ENCODE measurements at regions not wholly inside any gene's neighbourhood (a gene's known extent, or its start where the extent isn't known, plus 50 kb on each side); places are given as distances from the start of the nearest gene placed in this dataset.

DNA sequence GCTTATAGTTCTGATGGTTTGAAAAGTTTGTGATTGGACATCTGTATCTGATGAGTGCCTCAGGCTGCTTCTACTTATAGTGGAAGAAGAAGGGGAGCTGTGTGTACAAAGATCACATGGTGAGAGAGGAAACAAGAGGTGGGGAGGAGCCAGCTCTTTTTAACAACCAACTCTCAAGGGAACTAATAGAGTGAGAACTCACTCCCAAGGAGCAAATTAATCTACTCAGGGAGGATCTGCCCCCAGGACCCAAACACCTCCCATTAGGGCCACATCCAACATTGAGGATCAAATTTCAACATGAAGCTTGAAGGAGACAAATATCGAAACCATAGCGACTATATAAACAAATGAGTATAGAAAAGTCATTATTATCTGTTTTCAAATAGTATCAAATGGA, 64.7 kb upstream of the PRLR start:
- no peaks in the 10 kb centered on the region for H3K36me3 ChIP-seq (ENCODE audit: control insufficient read depth, insufficient read depth, low read length)
- H4K91ac ChIP-seq (ENCODE audit: insufficient read depth, low read depth, low read length), result no peak overlapping the region
- no peak overlapping the region for H2BK20ac ChIP-seq (ENCODE audit: low read depth, low read length)
- no peak overlapping the region for H3K14ac ChIP-seq (replicated peaks; ENCODE audit: low read depth, low read length)
- H3K4me2 ChIP-seq (ENCODE audit: low read depth, low read length), result no peak overlapping the region
- intact Hi-C loops (cut with micrococcal nuclease) (no loop called here), dilution Hi-C loops (cut with HindIII; ENCODE audit: low sequenced_read_pairs, unreplicated experiment) (no loop called here), in situ Hi-C loops (cut with MboI; ENCODE audit: low sequenced_read_pairs) (no loop called here)
- H2BK5ac ChIP-seq (ENCODE audit: low read depth, low read length, poor library complexity, severe bottlenecking), result no peak overlapping the region
- H3K56ac ChIP-seq (ENCODE audit: extremely low read depth, insufficient read depth, low read length), result no peak overlapping the region
- BruUV-seq (replicated peaks), result no TSS peak
- H4K5ac ChIP-seq (ENCODE audit: low read depth, low read length), result no peak overlapping the region
- ATAC-seq (ENCODE audit: low read depth) (no peak), DNase-seq (no peak)
- no peak overlapping the region for H4K8ac ChIP-seq (ENCODE audit: low read depth in 2 of 2, low read length in 2 of 2)
- ChIA-PET POLR2A (ENCODE audit: unreplicated experiment) (no interaction called here), CTCF (no interaction called here)
- no peaks in the 10 kb centered on the region for H3K9me3 ChIP-seq (ENCODE audit: control insufficient read depth, insufficient read depth, low read length)
- H2AK5ac ChIP-seq (ENCODE audit: low read depth, low read length), result no peak overlapping the region
- no peak overlapping the region for H2AFZ ChIP-seq (replicated peaks; ENCODE audit: low read length, poor library complexity)
- no peak overlapping the region for H2BK120ac ChIP-seq (ENCODE audit: low read depth, low read length)
- no peak overlapping the region for H2AK9ac ChIP-seq (replicated peaks; ENCODE audit: low read depth, low read length, poor library complexity)
- H3K18ac ChIP-seq (ENCODE audit: low read depth, low read length), result no peak overlapping the region
- no peak overlapping the region for H3K4me3 ChIP-seq (ENCODE audit: insufficient read depth, low read depth, low read length)
- no peak for TF ChIP-seq CEBPB (IDR thresholded peaks at IDR 0.05; ENCODE audit: low read depth, low read length)
- no peak for TF ChIP-seq CHD1 (IDR thresholded peaks at IDR 0.05; ENCODE audit: low read depth, low read length)
- no peak for TF ChIP-seq MAFK (IDR thresholded peaks at IDR 0.05; ENCODE audit: low read depth, low read length)
- TF ChIP-seq FOS (IDR thresholded peaks at IDR 0.05; ENCODE audit: low read depth, low read length), result no peak
- TF ChIP-seq SMC3 (IDR thresholded peaks at IDR 0.05; ENCODE audit: low read depth, low read length), result no peak
- no peak for TF ChIP-seq RCOR1 (IDR thresholded peaks at IDR 0.05; ENCODE audit: insufficient replicate concordance, low read length)
- TF ChIP-seq RAD21 (IDR thresholded peaks at IDR 0.05; ENCODE audit: low read length), result no peak
- H3K4me1 ChIP-seq (ENCODE audit: control insufficient read depth, insufficient read depth, low read length), result no peaks in the 10 kb centered on the region
- no peaks in the 10 kb centered on the region for H3K27me3 ChIP-seq (ENCODE audit: control insufficient read depth, insufficient read depth, low read length)
- H3K4ac ChIP-seq (ENCODE audit: low read depth, low read length), result no peak overlapping the region
- no peak overlapping the region for H2BK15ac ChIP-seq (ENCODE audit: low read depth, low read length)
- no CpG with 5 or more reads among the region's 2 CpGs for WGBS, 2 experiments (ENCODE audit: extremely low coverage in 2 of 2, insufficient read length in 1 of 2)
- no peaks in the 10 kb centered on the region for H3K79me1 ChIP-seq (ENCODE audit: low read depth in 1 of 2, low read length in 2 of 2)
- H3K23ac ChIP-seq (ENCODE audit: low read depth, low read length), result no peak overlapping the region
- H3K9ac ChIP-seq (ENCODE audit: low read depth, low read length), result no peak overlapping the region
- H3K27ac ChIP-seq (ENCODE audit: insufficient read depth, low read length), result no peak overlapping the region
- H4K20me1 ChIP-seq (ENCODE audit: insufficient read depth, low read length), result no peaks in the 10 kb centered on the region
- H3K9me1 ChIP-seq (ENCODE audit: insufficient read depth, low read length), result no peaks in the 10 kb centered on the region

Measured in IMR-90 (cell line).